Stimulated activated CD4-positive, alpha-beta T cell treated with anti-CD3 and anti-CD28 coated beads, Interleukin-1b, Interleukin-23, amount 100 ng/mL, for 4 hours (primary cell): ENCODE measurements at regions not wholly inside any gene's neighbourhood (a gene's known extent, or its start where the extent isn't known, plus 50 kb on each side); places are given as distances from the start of the nearest gene placed in this dataset.

ENCODE experiments used
- DNase-seq, 2 donors: peaks; one replicate each; pipeline ENCODE4 v3.0.0-alpha.2; 2020; ENCODE audit warnings: low read depth in 2 of 2

GRCh38 chr4:111652236-111652635 is 493.0 kb upstream of the FAM241A start:
- no peak for DNase-seq

GRCh38 chr4:111652986-111653385 is 492.3 kb upstream of the FAM241A start:
- no peak for DNase-seq

- DNase-seq: no peak
Measured at GRCh38 chr4:111662496-111662895, 482.8 kb upstream of the FAM241A start.

DNA sequence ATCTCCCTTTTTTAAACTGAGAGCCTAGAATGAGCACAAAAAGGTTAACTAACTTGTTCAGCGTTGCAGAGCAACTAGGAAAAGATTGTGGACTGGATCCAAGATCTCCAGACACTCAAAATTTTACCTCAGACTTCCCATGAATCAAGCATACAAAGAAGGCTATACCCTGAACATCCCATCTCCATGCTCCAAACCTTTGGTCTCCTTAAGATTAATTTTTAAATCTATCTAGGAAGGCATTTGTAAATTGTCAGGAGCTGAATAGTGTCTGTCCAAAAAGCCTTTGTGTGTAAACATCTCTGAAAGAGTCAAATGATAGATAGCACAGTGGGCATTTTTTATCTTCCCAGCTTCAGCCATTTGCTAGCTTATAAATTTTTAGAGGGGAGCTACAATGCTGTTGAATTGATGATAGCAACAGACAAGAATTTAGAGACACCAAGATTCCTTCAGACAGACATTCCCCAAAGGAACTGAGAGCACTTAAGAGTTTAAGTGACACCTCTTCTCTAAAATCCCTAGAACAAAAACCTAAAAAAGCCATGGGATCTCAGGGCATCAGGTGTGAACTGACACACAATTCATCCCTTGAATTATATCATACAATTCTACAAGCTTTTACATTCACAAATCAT is 480.8 kb upstream of the FAM241A start:
- no peak for DNase-seq

- DNase-seq: no peak
Measured at GRCh38 chr4:111666826-111667360, 478.4 kb upstream of the FAM241A start.

GRCh38 chr4:111671756-111672155 is 473.5 kb upstream of the FAM241A start:
- no peak for DNase-seq

- DNase-seq: no peak
Measured at GRCh38 chr4:111675746-111676145, 469.5 kb upstream of the FAM241A start.

- no peak for DNase-seq
Measured at GRCh38 chr4:111676533-111676932, 468.7 kb upstream of the FAM241A start.

DNA sequence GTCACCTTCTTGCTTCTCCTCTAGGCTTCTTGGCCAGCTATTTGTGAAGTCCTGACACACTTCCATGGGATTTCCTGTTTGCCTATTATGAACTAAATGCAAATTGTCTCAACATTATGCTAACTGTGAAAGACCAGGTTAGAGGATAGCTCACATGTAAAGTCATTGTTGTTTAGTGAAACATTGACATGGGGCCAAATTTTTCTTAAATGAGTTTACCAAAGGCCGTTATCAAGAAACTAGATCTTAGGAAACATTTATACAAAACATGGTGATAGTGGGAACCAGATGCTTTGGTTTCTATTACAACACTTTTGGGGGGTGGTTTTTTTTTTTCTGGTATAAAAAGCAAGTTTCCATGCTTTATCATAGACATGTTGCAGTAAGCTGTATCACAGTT is 466.8 kb upstream of the FAM241A start:
- no peak for DNase-seq

GRCh38 chr4:111678908-111679307 is 466.3 kb upstream of the FAM241A start:
- no peak for DNase-seq

DNA sequence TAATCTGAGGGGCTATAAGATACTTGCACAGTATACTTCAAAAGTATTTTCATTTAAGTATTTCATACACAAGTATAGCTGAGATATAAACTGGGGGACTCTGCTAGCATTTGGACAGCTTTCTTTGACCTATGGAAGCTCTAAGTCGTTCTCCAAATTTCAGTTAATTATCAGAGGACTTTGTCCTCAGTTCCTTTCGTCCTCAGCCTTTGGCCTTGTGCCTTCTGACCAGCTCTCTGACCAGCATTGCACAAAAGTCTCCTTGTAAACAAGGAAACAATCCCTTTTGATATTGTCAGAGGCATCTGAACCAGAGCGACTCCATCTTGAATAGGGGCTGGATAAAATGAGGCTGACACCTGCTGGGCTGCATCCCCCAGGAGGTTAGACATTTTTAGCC is 464.0 kb upstream of the FAM241A start:
- DNase-seq: no peak

- DNase-seq: no peak
Measured at GRCh38 chr4:111681751-111682150, 463.5 kb upstream of the FAM241A start.

GRCh38 chr4:111685205-111685604 is 460.0 kb upstream of the FAM241A start:
- no peak for DNase-seq

DNA sequence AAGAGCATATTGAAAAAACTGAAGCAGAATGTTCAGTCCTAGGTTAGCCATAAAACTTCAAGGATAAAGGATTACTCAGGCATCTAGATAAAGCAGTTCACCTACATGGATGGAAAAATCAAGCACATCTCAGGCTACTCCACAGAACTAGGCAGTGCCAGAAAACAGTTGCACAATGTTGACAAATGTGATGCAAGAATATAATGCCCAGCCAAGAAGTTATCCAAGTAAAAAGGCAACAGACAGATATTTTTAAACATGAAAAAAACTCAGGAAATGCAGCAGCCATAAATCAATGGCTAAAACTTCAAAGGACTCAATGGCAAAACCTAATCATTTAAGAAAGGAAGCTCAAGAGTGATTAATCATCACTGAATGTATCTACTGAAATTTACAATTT is 456.0 kb upstream of the FAM241A start:
- no peak for DNase-seq

- DNase-seq: no peak
Measured at GRCh38 chr4:111689731-111690130, 455.5 kb upstream of the FAM241A start.

DNA sequence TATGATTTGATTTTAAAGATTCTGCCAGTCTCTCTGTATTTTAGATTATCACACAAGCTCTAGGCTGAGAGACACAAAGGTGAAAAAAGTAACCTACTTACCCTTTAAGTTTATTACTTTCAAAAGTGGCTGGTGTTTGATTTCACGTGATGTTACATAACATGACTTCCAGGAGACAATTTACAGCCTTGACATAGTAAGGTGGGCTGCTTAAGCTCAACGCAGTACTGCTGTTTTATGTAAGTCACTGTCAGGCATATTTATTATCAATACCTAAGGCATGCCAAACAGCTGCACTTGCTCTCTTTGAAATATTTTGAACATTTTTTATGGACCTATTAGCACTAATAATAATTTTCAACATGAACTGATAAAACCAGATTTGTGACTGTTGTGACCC is 451.5 kb upstream of the FAM241A start:
- DNase-seq: no peak

DNA sequence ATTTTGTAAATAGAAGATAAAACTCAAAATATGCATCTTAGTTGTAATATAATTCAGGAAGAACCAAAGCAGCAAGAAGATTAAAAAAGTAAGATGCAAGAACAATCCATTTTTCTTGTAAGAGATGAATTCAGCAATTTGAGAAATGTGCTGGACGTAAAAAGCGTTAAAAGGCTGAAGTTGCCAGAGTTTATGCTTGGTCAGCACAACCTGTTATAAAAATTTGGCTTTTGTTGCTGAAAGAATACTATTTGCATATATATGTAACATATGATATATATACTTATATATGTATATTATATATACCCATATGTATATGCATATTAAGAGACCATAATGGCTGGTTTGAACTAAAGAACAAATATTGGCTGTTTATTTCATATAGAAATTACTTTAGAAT is 449.6 kb upstream of the FAM241A start:
- no peak for DNase-seq

GRCh38 chr4:111696505-111696904 is 448.7 kb upstream of the FAM241A start:
- DNase-seq: no peak

GRCh38 chr4:111697176-111697942 is 447.9 kb upstream of the FAM241A start:
- DNase-seq: no peak

DNA sequence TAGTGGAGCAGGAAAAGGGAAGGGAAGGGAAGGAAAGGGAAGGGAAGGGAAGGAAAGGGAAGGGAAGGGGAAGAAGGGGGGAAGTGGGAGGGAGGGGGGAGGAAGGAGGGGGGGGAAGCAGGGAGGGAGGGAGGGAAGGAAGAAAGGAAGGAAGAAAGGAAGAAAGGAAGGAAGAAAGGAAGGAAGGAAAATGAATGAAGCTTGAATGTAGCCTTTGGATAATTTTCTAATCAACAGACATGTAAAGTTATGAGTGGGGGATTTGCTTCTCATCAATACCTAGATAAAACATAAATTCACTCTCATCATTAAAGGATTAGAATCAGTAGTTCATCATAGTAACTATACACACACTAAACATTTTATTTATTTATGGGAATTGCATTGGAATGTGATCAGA is 446.9 kb upstream of the FAM241A start:
- no peak for DNase-seq

GRCh38 chr4:111699165-111699564 is 446.1 kb upstream of the FAM241A start:
- no peak for DNase-seq

DNA sequence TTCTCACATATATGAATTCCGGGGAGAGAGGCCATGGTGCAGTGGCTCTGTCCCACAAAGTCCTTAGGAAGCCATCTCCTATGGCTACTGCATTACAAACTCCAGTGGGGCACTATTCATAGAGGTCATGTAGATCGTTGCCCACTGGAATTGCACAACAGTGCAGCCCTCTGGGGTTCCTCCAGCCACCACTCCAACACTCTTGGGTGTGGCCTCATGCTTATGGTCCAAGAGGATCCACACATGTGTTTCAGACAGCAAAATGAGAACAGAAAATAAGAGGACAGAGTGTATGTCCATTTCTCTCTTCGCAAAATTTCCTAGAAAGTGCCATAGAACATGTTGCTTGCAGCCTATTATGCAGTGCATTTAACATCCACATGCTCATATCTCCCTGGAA is 444.2 kb upstream of the FAM241A start:
- no peak for DNase-seq

DNA sequence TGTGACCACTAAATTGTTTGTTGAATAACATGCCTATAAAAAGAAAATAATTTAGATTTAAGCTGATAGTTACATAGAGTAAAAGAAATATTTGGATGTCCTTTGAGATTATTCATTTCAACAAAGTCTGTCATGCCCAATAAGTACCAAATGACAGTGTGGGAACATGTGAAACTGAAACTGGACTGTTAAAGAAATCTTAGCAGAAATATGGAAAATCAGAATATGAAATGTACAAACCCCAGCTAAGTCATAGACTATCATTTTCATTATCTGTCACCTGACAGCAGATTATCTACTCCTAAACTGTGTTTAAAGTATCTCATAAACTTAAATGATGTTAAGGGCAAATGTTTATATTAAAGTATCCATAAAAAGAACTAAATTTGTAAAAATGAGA is 437.8 kb upstream of the FAM241A start:
- DNase-seq: no peak
